Fibroblast of mammary gland (primary cell): ENCODE measurements at regions not wholly inside any gene's neighbourhood (a gene's known extent, or its start where the extent isn't known, plus 50 kb on each side); places are given as distances from the start of the nearest gene placed in this dataset.

Experiments used
- DNase-seq: peaks from one replicate; pipeline ENCODE4 v3.0.0-alpha.2; 2010; ENCODE audit warnings: low read depth
- H3K4me3 ChIP-seq: 2 replicates; pipeline ENCODE4 v1.5.1; 2011; ENCODE audit warnings: low read depth, mild to moderate bottlenecking, low read length, moderate library complexity; ENCODE audit not compliant: control insufficient read depth
- CTCF ChIP-seq: conservative IDR thresholded peaks from 2 replicates; pipeline ENCODE4 v1.5.1; 2011; ENCODE audit warnings: low read depth, low read length, inconsistent platforms; ENCODE audit not compliant: control insufficient read depth, insufficient read depth

- TF ChIP-seq CTCF, result no peak
- H3K4me3 ChIP-seq, result no peak overlapping the region
- no peak for DNase-seq
These were observed 186.6 kb upstream of the RMST start for GRCh38 chr12:97275728-97276590.

- no peak overlapping the region for H3K4me3 ChIP-seq
- no peak for DNase-seq
- TF ChIP-seq CTCF, result no peak
These were observed 185.8 kb upstream of the RMST start for GRCh38 chr12:97276661-97277429.

GRCh38 chr12:97283297-97283696, 179.3 kb upstream of the RMST start:
- no peak for TF ChIP-seq CTCF
- DNase-seq, result no peak
- no peak overlapping the region for H3K4me3 ChIP-seq

GRCh38 chr12:97288531-97288930, 174.1 kb upstream of the RMST start:
- no peak overlapping the region for H3K4me3 ChIP-seq
- TF ChIP-seq CTCF, result no peak
- DNase-seq, result no peak

- H3K4me3 ChIP-seq, result no peak overlapping the region
- no peak for DNase-seq
- no peak for TF ChIP-seq CTCF
These were observed 170.0 kb upstream of the RMST start for GRCh38 chr12:97292588-97292987.

GRCh38 chr12:97293541-97293940, 169.1 kb upstream of the RMST start:
- no peak for DNase-seq
- H3K4me3 ChIP-seq, result no peak overlapping the region
- TF ChIP-seq CTCF, result no peak
